Suppressor macrophage treated with lipopolysaccharide for 1 hour (primary cell): ENCODE measurements at regions not wholly inside any gene's neighbourhood (a gene's known extent, or its start where the extent isn't known, plus 50 kb on each side); places are given as distances from the start of the nearest gene placed in this dataset.

Experiments used
- DNase-seq, 3 donors: peaks; one replicate each; pipeline ENCODE4 v3.0.0-alpha.2; 2020 to 2022

- DNase-seq, result no peak
These were observed 593.1 kb downstream of the PKHD1 start for GRCh38 chr6:51494342-51494741.

- DNase-seq, result no peak
These were observed 592.3 kb downstream of the PKHD1 start for GRCh38 chr6:51495096-51495495.

- DNase-seq, result no peak
These were observed 591.6 kb downstream of the PKHD1 start for GRCh38 chr6:51495610-51496396.

- no peak for DNase-seq
These were observed 584.4 kb downstream of the PKHD1 start for GRCh38 chr6:51502996-51503395.

GRCh38 chr6:51505434-51505833, 582.0 kb downstream of the PKHD1 start:
- DNase-seq, result no peak

- no peak for DNase-seq
These were observed 577.8 kb downstream of the PKHD1 start for GRCh38 chr6:51509597-51509996.

- no peak for DNase-seq
These were observed 576.3 kb downstream of the PKHD1 start for GRCh38 chr6:51511081-51511480.

GRCh38 chr6:51513891-51514747, 573.3 kb downstream of the PKHD1 start:
- no peak for DNase-seq

- no peak for DNase-seq
These were observed 572.5 kb downstream of the PKHD1 start for GRCh38 chr6:51514748-51515402.

- no peak for DNase-seq
These were observed 561.4 kb downstream of the PKHD1 start for GRCh38 chr6:51526049-51526448.

GRCh38 chr6:51526922-51527321, 560.5 kb downstream of the PKHD1 start:
- DNase-seq, result no peak

GRCh38 chr6:51528556-51528955, 558.9 kb downstream of the PKHD1 start:
- DNase-seq, result no peak

- no peak for DNase-seq
These were observed 558.2 kb downstream of the PKHD1 start for GRCh38 chr6:51529240-51529639.

- DNase-seq, result no peak
These were observed 555.8 kb downstream of the PKHD1 start for GRCh38 chr6:51531623-51532022.

- peak; percentile 14 to 38 (median 22) for DNase-seq
These were observed 553.5 kb downstream of the PKHD1 start for GRCh38 chr6:51533962-51534361.

- no peak for DNase-seq
These were observed 552.1 kb downstream of the PKHD1 start for GRCh38 chr6:51535327-51535726.

GRCh38 chr6:51536728-51537127, 550.7 kb downstream of the PKHD1 start:
- no peak for DNase-seq

- peak in 2 of 3 donors; percentile 0 to 18 for DNase-seq
These were observed 545.6 kb downstream of the PKHD1 start for GRCh38 chr6:51541847-51542246.

- no peak for DNase-seq
These were observed 544.9 kb downstream of the PKHD1 start for GRCh38 chr6:51542475-51542874.

- DNase-seq, result no peak
These were observed 537.2 kb downstream of the PKHD1 start for GRCh38 chr6:51550243-51550642.

- no peak for DNase-seq
These were observed 535.0 kb downstream of the PKHD1 start for GRCh38 chr6:51552435-51552834.

- DNase-seq, result no peak
These were observed 534.0 kb downstream of the PKHD1 start for GRCh38 chr6:51553246-51554015.

- DNase-seq, result no peak
These were observed 533.4 kb downstream of the PKHD1 start for GRCh38 chr6:51554029-51554428.
